HG03571 (cell line): ENCODE measurements at regions not wholly inside any gene's neighbourhood (a gene's known extent, or its start where the extent isn't known, plus 50 kb on each side); places are given as distances from the start of the nearest gene placed in this dataset.
"Not testable (repeated sequence)": the region's sequence is repeated elsewhere in the genome, so short reads cannot be mapped to it uniquely, and the experiment has no call there.

Experiments
- ATAC-seq: cut with Tn5 transposase; IDR thresholded peaks from one replicate; pipeline ENCODE4 v1.9.1; 2021; ENCODE audit not compliant: unreplicated experiment

DNA sequence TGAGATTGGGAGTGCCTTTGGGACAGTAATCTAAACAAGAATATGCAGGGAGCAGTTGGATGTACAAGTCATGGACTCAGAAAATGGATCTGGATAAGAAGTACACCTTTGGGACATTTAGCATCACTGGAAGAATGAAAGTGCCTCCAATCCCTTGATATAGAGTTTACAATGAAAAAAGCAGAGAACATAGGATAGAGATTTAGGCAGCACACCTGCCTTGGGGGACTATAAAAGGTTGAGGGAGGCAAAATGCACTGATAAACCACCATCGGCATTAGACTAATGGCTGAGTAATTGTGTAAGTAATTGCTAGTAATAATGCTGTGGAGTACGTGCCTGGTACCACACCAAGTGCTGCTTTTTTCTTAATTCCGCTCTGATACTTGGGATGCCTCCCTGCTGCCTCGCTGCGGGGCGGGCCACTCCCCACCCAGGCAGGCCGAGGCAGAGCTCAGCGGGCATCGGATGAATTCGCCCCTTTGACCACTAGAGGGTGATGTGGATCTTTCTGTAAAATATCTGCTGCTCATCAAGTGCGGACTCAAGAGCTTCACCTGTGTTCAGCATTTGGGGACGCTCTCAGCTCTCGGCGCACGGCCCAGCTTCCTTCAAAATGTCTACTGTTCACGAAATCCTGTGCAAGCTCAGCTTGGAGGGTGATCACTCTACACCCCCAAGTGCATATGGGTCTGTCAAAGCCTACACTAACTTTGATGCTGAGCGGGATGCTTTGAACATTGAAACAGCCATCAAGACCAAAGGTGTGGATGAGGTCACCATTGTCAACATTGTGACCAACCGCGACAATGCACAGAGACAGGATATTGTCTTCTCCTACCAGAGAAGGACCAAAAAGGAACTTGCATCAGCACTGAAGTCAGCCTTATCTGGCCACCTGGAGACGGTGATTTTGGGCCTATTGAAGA, 99.9 kb downstream of the ANKRD18B start:
- peak; percentile 71 for ATAC-seq

DNA sequence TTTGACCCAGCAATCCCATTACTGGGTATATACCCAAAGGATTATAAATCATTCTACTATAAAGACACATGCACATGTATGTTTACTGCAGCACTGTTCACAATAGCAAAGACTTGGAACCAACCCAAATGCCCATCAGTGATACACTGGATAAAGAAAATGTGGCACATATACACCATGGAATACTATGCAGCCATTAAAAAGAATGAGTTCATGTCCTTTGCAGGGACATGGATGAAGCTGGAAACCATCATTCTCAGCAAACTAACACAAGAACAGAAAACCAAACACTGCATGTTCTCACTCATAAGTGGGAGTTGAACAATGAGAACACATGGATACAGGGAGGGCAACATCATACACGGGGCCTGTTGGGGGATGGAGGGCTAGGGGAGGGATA, 104.3 kb downstream of the ANKRD18B start:
- not testable (repeated sequence) for ATAC-seq

DNA sequence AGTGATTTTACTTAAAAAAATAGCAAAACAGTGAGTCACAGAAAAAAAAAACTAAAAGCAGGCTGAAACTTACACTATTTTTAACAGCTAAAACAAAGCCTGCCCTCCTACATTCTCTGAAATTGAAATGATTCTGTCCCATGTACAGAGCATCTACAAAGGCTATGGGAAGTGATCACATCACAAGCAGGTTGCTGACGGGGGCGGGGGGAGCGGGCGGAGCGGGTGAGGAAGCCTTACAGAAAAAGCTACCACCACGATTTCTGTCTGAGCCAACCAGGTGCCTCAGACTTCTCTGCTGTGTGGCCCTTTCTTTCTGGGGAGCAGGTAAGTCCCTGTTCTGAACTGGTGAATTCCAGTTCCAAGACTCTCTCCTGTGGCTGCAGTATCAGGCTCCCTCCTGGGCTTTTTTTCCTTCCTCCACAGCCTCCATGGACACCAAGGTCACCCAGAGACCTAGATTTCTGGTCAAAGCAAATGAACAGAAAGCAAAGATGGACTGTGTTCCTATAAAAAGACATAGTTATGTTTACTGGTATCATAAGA, 104.9 kb downstream of the ANKRD18B start:
- no peak for ATAC-seq

DNA sequence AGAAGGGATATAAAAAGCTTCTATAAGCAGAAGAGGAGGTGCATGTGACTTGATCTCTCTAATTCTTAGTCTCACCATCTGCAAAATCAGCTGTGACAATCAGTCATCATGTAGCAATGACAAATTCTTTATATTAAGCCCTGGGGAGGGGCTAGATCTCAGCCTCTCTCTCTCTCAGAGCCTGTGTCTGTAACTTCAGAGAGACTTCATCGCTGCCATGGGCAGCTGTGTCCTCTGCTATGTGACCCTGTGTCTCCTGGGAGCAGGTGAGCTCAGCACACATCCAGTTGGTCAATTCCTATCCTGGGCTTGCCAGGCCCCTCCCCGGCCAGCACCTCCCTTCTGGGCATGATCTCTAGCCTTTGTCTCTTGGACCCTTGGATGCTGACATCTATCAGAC, 109.6 kb downstream of the ANKRD18B start:
- no peak for ATAC-seq

DNA sequence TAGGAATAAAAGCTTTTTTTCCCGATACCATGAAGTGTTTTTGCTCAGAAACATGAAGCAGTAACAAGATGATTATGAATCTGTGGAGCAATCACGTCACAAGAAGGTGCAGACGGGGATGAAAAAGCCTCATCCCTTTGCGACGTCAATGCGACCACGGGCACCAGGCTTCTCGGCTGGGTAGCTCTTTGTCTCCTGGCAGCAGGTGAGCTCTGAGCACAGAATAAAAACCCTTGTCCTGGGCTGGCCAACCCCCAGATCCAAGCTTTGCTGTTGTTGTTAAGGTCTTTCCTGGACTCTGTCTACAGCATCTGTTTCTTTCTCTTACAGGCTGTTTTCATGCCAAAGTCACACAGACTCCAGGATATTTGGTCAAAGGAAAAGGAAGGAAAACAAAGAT, 113.8 kb downstream of the ANKRD18B start:
- ATAC-seq, result no peak

DNA sequence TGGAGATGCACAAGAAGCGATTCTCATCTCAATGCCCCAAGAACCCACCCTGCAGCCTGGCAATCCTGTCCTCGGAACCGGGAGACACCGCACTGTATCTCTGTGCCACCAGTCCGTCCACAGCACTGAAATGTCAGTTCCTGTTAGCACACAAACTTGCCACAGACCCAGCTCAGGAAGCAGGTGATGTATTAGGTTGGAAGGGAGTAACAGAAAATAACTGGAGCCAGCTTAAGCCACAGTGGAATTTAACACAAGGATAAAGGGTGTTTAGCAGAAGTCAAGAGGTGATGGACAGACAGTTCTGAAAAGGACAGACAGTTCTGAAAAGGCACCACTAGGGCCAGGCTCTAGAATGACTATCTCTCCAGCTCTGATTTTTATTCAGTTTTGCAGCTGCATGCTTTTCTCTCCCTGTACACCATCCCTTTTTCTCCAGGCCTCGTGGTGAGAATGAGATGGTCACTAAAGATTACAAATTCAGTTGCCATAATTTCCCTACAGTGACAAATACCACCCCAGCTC, 114.4 kb downstream of the ANKRD18B start:
- no peak for ATAC-seq

DNA sequence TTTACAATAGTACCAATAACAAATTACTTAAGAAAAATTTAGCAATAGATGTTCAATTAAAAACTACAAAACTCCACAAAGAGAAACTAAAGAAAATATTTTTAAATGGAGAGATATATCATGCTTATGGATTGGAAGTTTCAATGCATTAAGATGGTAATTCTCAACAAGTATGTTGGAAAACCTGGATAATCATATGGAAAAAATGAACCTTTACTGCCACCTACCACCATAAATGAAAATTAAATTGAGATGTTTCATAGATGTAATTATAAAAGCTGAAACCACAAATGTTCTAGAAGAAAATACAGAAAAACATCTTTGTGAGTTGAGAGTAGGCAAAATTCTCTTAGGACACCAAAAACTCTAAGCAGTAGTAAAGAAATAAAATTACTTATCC, 121.7 kb downstream of the ANKRD18B start:
- ATAC-seq, result no peak

DNA sequence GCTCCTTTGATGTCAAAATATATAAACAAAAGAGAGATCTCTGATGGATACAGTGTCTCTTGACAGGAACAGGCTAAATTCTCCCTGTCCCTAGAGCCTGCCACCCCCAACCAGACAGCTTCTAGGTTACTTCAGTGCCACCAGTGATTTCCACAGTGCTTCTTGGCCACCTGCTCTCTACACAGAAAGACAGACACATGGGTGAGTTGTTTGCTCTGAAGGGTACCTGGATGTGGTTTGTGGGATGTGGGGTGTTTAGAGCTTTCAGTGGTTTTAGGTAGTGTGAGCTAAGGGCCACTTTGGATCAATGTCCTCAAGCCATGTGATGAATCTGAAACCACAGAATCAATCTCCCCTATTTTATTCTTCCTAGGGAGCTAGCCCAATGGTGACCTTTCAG, 125.4 kb downstream of the ANKRD18B start:
- ATAC-seq, result no peak

DNA sequence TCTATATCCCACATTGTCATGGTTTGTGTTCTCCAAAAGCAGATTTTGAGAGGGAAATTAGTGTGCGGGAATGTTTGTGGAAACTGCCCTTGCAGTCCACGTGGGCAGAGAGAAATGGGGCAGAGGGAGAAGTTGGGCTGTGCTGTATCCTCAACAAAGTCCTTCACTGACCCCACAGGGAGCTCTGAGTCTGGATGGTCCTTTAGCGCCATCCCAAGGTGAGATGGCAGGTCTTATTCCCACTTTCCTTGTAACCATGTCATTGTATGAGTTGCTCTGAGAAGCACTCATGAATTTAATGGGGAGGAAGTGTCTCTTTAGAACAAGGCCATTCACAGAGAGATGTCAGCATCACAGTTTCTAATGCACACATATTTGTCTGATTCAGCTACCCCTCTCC, 127.1 kb downstream of the ANKRD18B start:
- ATAC-seq, result no peak

DNA sequence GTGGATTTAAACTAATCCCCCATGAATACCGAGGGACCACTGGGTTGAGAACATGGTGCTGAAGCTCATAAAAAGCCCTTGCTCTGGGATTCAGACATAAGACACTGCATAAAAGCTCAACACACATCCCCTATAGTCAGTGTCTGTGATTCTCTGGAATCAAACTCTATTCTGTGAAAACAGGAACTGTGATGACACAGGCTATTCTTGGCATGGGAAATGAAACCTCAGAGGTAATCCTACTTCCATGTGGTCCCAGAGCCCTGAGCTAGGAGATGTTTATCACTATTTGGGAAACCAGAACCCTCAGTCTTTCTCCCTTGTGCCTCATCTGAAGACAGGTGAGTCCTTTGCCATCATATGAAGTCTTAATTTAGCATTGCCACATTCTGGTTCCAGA, 135.4 kb upstream of the PRSS3 start:
- ATAC-seq, result no peak

DNA sequence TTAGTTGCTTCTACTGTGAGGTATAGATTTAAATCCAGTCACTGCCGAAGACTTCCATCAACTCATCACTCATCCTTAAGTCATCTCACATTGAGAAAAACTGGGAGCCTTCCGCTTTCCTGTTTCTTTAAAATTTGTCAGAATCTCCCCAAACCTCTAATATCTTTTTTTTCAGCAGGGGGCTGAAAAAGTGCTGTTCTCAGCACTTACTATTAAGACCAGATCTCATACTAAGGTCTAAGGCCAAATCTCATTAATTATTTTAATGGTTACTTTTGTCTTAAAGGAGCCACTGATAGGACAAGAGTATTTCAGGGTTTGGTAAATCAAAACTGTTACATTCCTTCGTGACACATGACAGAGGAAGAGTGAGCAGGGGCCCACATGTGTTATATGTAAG, 134.6 kb upstream of the PRSS3 start:
- ATAC-seq, result no peak

DNA sequence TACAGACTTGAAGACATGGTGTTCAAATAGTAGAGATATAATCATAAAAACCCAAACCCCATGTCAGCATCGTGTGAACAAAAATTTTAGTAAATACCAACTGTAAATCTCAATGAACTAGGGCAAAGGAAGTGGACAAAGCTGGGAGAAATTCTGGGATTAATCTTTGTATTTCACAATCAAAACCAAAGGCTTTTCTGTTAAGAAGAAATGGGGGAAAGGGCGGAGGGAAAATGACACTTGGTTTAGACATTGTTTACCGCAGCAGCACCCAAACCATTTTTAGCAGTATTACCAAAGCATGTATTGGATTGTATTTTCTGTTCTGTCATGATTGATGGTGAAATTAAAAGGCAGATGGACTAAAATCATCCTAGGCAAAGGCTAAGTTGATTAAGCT, 134.2 kb upstream of the PRSS3 start:
- no peak for ATAC-seq

DNA sequence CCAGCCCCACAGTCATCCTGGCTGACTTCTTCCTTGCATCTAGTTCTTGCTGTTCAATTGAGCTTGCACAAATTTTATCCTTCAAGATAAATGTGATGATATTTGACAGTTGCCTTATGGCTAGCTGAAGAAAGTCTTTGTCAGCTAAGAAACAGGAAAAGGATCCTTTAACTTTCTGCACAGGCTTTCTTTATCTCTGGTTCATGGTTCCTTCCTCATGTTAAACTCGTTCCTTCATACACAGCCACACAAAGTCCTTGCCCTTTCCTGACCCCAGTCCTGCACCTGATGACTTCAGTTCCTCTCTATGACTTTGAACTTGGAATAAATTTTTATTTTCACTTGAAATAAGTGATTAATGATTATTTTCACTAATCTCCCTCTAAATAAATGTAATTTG, 132.5 kb upstream of the PRSS3 start:
- no peak for ATAC-seq

DNA sequence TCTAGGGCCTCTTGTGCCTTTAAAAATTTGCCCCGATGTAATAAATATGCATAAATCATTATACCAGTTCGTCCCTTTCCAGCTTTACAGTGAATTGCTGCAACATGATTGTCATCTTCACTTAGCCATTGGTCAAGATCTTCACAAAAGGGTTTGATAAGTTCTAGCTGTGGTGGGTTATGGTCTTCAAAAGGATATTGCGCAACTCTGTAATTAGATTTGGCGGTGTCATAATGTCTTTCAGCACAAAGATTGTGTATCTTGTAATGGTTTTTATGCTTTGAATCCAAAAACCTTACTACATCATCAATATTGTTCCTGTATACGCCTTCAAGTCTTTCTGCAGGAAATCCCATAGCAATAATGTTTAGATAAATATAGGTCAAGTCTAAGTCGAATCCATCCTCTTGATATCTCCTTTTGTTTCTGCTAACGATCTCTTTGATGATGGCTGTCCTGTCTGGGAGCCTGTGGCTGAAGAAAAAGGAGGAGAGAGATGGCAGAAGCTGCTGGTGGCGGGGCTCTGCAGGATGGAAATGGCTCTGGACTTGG, 119.1 kb upstream of the PRSS3 start:
- not testable (repeated sequence) for ATAC-seq

DNA sequence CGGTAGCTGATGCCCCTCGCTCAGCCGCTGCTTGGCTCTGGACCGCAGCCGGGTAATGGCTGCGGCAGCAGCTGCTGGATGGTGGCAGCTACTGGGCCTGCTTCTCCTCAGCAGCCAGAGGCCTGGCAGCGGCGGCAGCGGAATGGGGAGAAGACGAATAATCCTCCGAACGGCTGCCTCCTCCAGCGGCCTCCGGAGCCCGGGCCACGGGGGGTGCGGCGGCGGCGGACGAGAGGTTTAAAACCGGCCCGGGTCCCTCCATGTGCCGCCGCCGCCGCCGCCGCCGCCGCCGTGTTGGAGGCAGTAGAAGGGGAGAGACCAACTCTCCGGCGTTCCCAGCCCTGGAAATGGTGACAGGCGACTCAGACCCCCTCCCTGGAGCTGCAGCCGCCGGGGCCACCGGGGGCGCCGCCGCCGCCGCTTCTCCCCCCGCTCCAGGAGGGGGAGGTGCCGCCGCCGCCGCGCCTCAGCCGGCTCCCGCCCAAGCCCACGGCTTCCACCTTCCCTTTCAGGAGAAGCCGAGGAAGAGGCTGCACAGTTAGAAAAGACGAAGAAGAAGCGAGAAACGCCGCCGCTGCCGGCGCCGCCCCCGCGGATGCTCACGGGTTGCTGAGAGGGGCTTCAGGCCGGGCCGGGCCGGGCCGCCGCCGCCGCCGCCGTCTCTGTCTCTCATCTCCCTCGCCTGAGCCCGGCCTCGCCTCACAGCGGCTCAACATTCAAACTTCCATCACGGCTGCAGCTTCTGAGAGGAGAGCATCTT, 118.4 kb upstream of the PRSS3 start:
- ATAC-seq, result no peak

DNA sequence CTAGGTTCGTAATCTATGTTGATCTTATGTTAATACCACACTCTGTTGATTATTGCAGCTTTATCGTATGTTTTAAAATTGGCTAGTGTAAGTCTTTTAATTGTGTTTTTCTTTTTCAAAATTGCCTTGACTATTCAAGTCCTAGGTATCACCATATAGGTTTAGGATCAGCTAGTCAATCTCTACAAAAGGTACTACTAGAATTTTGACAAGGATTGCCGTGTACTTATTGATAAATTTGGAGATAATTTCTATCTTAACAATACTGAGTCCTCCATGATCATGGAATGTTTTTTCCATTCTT, 117.9 kb upstream of the PRSS3 start:
- ATAC-seq, result no peak

DNA sequence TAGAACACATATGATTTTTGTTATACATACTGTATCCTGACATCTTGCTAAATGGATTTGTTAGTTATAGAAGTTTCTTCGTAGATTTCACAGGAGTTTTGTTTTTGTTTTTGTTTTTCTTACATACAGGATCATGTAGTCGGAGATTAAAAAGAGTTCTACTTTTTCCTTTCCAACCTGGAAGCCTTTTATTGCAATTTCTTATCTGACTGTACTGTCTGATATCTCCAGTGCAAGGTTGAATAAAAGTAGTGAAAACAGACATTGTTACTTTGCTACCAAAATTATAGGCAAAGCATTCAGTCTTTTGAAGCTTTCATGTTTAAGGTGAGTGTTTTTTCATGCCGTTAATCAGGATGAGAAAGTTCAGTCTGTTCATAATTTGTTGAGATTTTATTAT, 117.4 kb upstream of the PRSS3 start:
- ATAC-seq, result no peak

DNA sequence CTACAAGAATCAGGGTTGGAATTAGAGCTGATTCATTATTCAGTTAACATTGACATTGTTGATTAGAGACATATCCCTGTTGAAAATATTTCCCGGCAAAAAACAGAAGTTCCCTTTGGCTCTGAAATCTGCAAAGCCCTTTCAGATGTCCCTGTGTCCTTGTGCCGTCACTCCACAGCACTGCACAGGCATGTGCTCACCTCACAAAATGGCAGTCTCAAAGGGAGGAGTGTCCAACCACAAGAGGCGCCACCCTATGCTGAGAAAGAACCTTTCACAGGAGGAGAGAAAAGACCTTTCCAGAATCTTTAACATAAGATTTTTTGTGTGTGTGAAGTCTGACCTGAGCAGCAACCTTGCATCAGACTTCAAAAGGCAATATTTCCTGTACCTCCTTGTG, 112.8 kb upstream of the PRSS3 start:
- ATAC-seq, result no peak

DNA sequence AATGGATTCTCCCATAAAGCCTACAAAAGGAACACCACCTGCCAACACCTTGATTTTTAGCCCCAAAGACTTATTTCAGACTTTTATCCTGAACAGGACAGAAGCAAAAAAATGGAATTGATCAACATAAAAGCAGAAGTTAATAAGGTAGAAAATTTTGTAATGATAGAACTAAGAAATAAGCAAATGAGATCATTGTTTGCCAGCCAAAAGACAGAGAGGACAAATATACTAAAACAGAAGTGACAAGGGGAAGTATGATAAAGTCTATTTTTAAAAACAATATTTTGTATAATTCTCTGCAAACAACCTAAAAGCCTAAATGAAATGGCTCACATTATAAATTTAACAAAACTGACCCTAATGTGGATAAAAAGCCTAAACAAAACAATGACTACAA, 110.5 kb upstream of the PRSS3 start:
- ATAC-seq, result no peak

DNA sequence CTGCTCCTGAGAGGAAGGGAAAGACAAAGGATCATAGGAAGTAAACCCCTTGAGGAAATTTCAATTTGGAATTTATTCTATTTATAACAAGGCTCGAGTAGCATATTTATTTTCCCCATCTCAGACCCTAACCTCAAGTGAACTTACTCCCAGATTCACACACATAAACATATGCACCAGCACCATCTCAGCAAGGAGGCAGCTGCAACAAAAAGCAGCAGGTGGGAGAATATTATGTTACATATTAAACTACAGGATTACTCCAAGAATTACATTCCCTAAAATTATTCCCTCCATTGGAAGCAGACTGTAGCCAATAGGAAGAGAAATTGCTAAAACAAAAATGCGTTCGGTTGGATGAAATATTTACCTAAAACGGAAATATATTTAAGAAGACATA, 108.4 kb upstream of the PRSS3 start:
- no peak for ATAC-seq

DNA sequence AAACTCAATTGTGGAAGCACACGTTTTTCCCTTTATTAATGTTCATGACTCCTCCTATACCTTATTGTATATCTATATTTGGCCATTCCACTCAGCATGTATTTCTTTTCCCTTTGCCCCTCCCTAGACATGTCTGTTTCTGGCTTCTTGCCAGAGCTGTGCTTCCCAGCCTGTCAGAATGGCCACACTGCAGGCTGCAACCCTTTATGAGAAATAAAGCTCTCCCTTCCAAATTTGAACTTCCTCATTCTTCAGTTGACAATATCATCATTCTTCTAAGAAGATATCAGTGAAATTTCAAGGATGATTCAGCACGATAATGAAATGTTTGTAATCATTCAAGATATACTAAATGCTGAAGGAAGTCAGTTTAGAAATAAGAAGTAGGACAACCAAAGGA, 107.6 kb upstream of the PRSS3 start:
- no peak for ATAC-seq
